ENCODE measurements at regions not wholly inside any gene's neighbourhood (a gene's known extent, or its start where the extent isn't known, plus 50 kb on each side); places are given as distances from the start of the nearest gene placed in this dataset.

DNA sequence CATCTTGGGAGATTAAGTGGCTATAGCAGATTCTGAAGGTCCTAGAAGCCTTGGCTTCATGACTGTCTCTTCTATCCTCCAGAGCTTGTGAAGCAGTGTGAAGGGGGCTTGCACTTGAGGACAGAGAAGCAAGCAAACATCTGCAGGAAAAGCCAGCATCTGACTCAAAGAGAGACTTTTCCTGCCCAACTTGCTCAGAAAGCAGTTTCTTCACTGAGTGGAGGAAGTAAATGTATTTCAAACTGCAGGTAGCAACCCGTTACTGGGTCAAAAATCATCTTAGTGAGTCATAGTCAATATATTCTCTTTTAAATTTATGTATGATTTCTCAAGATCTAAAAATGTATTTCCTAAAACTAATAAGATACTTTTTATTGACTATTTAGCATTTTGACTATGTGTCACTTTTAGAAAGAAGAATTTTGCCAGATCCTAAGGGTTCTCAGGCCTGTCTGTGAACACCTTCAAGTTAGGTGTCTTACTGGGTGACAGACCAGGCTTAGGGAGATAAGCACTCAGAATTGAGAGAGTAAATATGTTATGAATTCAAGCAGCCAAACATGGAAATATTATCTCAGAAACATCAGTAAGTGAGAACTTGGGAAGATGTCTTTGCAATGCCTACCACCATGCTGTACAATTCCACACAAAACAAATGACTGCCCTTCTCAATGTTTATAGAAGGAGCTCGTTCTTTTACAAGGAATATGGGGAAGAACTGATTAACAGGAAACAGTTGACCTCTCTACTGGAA, 72.6 kb upstream of the DMAC1 start:
- H3K9me3 ChIP-seq (ENCODE audit: control insufficient read depth in 2 of 2, insufficient read depth in 1 of 2, low read depth in 1 of 2, low read length in 1 of 2), result peaks cover 0 to 5% of the 10 kb centered on the region in 2 donors
- H3K27ac ChIP-seq (ENCODE audit: low read depth in 1 of 3, low read length in 2 of 3), result no peak overlapping the region
- WGBS, 3 donors, result 20 to 48% (median 38%) methylated on average over 2 of the region's 2 CpGs
- DNase-seq (no peak), FAIRE-seq (no peak)
- no peaks in the 10 kb centered on the region for H3K36me3 ChIP-seq (ENCODE audit: control insufficient read depth in 3 of 3, insufficient read depth in 2 of 3, low read depth in 1 of 3, low read length in 3 of 3)
- H3K4me1 ChIP-seq (ENCODE audit: control insufficient read depth in 3 of 3, insufficient read depth in 2 of 3, low read depth in 1 of 3, low read length in 2 of 3), result no peaks in the 10 kb centered on the region
- no peak overlapping the region for H3K4me3 ChIP-seq (ENCODE audit: low read depth in 1 of 3, low read length in 3 of 3)
- H3K27me3 ChIP-seq (ENCODE audit: control insufficient read depth in 3 of 3, insufficient read depth in 3 of 3, low read length in 3 of 3), result no peaks in the 10 kb centered on the region

DNA sequence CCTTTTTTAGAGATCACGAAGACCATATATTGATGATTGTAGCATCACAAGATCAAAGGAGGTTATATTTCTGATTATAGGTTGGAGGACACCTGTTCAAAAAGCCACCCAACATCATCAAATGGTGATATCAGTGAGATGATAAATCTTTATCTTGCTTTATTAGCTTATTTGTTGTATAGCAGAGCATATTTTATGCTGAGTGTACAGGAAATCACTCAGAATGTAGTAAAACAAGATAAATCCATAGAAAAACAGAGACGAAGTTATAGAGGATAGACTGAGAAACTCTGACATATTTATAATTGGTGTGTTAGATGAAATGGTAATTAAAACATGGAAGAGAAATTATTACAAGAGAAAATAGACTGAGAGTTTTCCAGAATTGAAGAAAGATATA, 69.8 kb upstream of the DMAC1 start:
- H3K27ac ChIP-seq (ENCODE audit: low read depth in 1 of 3, low read length in 2 of 3), result no peak overlapping the region
- no peaks in the 10 kb centered on the region for H3K4me1 ChIP-seq (ENCODE audit: control insufficient read depth in 3 of 3, insufficient read depth in 2 of 3, low read depth in 1 of 3, low read length in 2 of 3)
- no peaks in the 10 kb centered on the region for H3K36me3 ChIP-seq (ENCODE audit: control insufficient read depth in 3 of 3, insufficient read depth in 2 of 3, low read depth in 1 of 3, low read length in 3 of 3)
- 76 to 86% (median 82%) methylated on average over 2 of the region's 2 CpGs for WGBS, 3 donors
- H3K9me3 ChIP-seq (ENCODE audit: control insufficient read depth in 2 of 2, insufficient read depth in 1 of 2, low read depth in 1 of 2, low read length in 1 of 2), result no peaks in the 10 kb centered on the region
- no peak overlapping the region for H3K4me3 ChIP-seq (ENCODE audit: low read depth in 1 of 3, low read length in 3 of 3)
- no peak for DNase-seq
- no peaks in the 10 kb centered on the region for H3K27me3 ChIP-seq (ENCODE audit: control insufficient read depth in 3 of 3, insufficient read depth in 3 of 3, low read length in 3 of 3)
- FAIRE-seq, result no peak

DNA sequence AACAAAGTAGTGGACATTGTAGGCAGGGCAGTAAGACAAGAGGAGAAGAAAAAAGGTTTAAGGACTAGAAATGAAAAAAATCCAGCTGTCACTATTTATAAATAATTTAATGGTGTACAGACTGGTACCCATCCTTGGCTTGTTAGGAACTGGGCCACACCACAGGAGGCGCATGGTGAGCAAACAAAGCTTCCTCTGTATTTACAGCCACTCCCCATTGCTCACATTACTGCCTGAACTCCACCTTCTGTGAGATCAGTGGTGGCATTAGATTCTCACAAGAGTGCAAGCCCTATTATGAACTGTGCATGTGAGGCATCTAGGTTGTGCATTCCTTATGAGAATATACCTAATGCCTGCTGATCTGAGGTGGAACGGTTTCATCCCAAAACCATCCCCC, 62.6 kb upstream of the DMAC1 start:
- Histone ChIP-seq H3K27me3 (ENCODE audit: control insufficient read depth in 3 of 3, insufficient read depth in 3 of 3, low read length in 3 of 3) (no peaks in the 10 kb centered on the region), H3K36me3 (ENCODE audit: control insufficient read depth in 3 of 3, insufficient read depth in 2 of 3, low read depth in 1 of 3, low read length in 3 of 3) (no peaks in the 10 kb centered on the region), H3K9me3 (ENCODE audit: control insufficient read depth in 2 of 2, insufficient read depth in 1 of 2, low read depth in 1 of 2, low read length in 1 of 2) (no peaks in the 10 kb centered on the region), H3K27ac (ENCODE audit: low read depth in 1 of 3, low read length in 2 of 3) (no peak overlapping the region), H3K4me1 (ENCODE audit: control insufficient read depth in 3 of 3, insufficient read depth in 2 of 3, low read depth in 1 of 3, low read length in 2 of 3) (no peaks in the 10 kb centered on the region), H3K4me3 (ENCODE audit: low read depth in 1 of 3, low read length in 3 of 3) (no peak overlapping the region)
- FAIRE-seq (no peak), DNase-seq (no peak)
- 66 to 83% (median 72%) methylated on average over 2 of the region's 2 CpGs for WGBS, 3 donors

DNA sequence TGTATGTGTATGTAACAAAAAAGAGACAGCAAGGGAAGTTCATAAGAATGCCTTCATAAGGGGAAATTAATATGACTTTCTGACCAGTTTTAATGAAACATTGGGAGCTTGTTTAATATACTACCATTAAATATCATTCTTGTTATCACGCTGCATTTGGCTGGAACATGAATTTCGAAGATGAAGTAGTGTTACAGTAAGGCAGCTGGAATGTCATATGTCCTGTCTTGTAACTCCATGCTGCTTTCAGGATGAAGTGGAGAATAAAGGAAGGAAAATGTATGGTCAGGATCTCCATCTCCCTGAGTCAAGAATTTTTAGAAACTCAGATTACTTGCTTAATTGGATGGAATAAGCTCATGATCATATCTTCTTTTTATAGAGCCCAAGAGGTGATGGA, 61.5 kb upstream of the DMAC1 start:
- 79 to 92% (median 92%) methylated on average over 2 of the region's 2 CpGs for WGBS, 3 donors
- no peak for FAIRE-seq

DNA sequence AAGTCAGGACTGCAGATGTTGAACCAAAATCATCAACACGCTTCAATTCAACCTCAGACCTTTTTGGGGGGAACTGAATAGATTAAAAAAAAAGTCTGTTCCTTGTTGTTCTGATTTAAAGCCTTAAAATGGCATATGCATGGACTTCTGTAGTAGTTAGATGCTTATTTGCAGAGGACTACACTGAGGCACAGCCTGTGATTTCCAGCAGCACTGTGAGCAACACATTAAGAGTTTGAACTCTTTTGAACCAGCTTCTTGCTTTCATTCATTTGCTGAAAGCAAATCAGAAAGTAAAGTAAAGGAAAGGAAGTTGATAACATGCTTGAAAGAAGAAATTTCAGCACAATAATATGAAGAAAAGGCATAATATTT, 60.7 kb upstream of the DMAC1 start:
- H3K4me1 ChIP-seq (ENCODE audit: control insufficient read depth in 3 of 3, insufficient read depth in 2 of 3, low read depth in 1 of 3, low read length in 2 of 3), result no peaks in the 10 kb centered on the region
- H3K27me3 ChIP-seq (ENCODE audit: control insufficient read depth in 3 of 3, insufficient read depth in 3 of 3, low read length in 3 of 3), result no peaks in the 10 kb centered on the region
- no peaks in the 10 kb centered on the region for H3K36me3 ChIP-seq (ENCODE audit: control insufficient read depth in 3 of 3, insufficient read depth in 2 of 3, low read depth in 1 of 3, low read length in 3 of 3)
- WGBS, 3 donors, result 36 to 61% (median 42%) methylated on average over 1 of the region's 1 CpG
- H3K4me3 ChIP-seq (ENCODE audit: low read depth in 1 of 3, low read length in 3 of 3), result no peak overlapping the region
- no peaks in the 10 kb centered on the region for H3K9me3 ChIP-seq (ENCODE audit: control insufficient read depth in 2 of 2, insufficient read depth in 1 of 2, low read depth in 1 of 2, low read length in 1 of 2)
- DNase-seq (no peak), FAIRE-seq (no peak)
- no peak overlapping the region for H3K27ac ChIP-seq (ENCODE audit: low read depth in 1 of 3, low read length in 2 of 3)

More for the DNA sequence above, 61.5 kb upstream of the DMAC1 start:
- Histone ChIP-seq H3K27me3 (ENCODE audit: control insufficient read depth in 3 of 3, insufficient read depth in 3 of 3, low read length in 3 of 3) (no peaks in the 10 kb centered on the region), H3K9me3 (ENCODE audit: control insufficient read depth in 2 of 2, insufficient read depth in 1 of 2, low read depth in 1 of 2, low read length in 1 of 2) (no peaks in the 10 kb centered on the region), H3K36me3 (ENCODE audit: control insufficient read depth in 3 of 3, insufficient read depth in 2 of 3, low read depth in 1 of 3, low read length in 3 of 3) (no peaks in the 10 kb centered on the region), H3K4me3 (ENCODE audit: low read depth in 1 of 3, low read length in 3 of 3) (no peak overlapping the region), H3K27ac (ENCODE audit: low read depth in 1 of 3, low read length in 2 of 3) (no peak overlapping the region), H3K4me1 (ENCODE audit: control insufficient read depth in 3 of 3, insufficient read depth in 2 of 3, low read depth in 1 of 3, low read length in 2 of 3) (no peaks in the 10 kb centered on the region)
- DNase-seq, result no peak

DNA sequence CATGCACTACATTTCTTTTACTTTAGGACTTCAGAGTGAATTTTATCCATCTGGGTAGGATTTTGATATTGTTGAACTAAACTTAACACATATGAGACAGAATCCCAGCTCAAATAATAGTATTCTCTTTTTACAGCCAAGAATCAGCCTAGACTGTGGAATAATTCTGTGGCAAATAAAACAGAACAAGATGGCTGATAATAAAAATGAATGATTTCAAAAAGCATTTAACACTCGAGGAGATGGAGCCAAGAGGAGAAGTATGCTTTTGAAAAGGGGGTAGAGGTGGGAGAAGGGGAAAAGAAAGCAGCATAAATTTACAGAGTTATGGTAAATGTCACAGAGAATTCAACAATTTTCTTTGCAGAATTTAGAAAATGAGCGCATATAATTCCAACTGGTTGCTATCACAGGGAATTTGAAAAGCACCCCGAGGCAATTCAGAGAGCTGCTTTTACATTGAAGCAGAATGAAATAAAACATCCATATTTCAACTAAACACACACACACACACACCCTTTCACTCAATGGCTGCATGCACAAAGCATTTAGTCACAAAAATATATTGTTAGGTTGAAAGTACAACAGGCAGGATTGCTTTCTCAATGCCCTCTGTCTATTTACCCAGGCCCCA, 60.2 kb upstream of the DMAC1 start:
- Histone ChIP-seq H3K36me3 (ENCODE audit: control insufficient read depth in 3 of 3, insufficient read depth in 2 of 3, low read depth in 1 of 3, low read length in 3 of 3) (no peaks in the 10 kb centered on the region), H3K4me1 (ENCODE audit: control insufficient read depth in 3 of 3, insufficient read depth in 2 of 3, low read depth in 1 of 3, low read length in 2 of 3) (no peaks in the 10 kb centered on the region), H3K27ac (ENCODE audit: low read depth in 1 of 3, low read length in 2 of 3) (no peak overlapping the region), H3K4me3 (ENCODE audit: low read depth in 1 of 3, low read length in 3 of 3) (no peak overlapping the region), H3K27me3 (ENCODE audit: control insufficient read depth in 3 of 3, insufficient read depth in 3 of 3, low read length in 3 of 3) (no peaks in the 10 kb centered on the region), H3K9me3 (ENCODE audit: control insufficient read depth in 2 of 2, insufficient read depth in 1 of 2, low read depth in 1 of 2, low read length in 1 of 2) (no peaks in the 10 kb centered on the region)
- no peak for DNase-seq
- WGBS, 3 donors, result 56 to 75% (median 70%) methylated on average over 3 of the region's 3 CpGs
- FAIRE-seq, result no peak

DNA sequence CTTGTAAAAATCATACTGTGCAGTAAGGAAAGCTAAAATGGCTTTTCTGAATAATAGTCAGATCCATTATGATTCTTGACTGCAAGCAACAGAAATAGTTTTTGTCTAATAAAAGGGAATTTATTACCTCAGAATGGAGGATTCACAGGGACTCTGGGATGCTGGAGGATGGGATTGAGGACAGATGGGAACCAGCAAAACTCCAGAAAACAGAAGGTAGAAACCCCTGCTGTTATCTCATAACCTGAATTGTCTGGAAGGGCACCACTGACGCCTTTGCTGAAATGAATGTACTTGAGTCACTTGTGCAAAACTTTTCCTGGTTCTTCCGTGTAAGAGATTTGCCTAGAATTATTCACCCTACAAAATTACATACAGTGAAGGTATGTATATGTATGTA, 58.6 kb upstream of the DMAC1 start:
- 73 to 86% (median 82%) methylated on average over 2 of the region's 2 CpGs for WGBS, 3 donors
- FAIRE-seq, result no peak
- H3K9me3 ChIP-seq (ENCODE audit: control insufficient read depth in 2 of 2, insufficient read depth in 1 of 2, low read depth in 1 of 2, low read length in 1 of 2), result no peaks in the 10 kb centered on the region
- H3K4me3 ChIP-seq (ENCODE audit: low read depth in 1 of 3, low read length in 3 of 3), result no peak overlapping the region
- no peaks in the 10 kb centered on the region for H3K27me3 ChIP-seq (ENCODE audit: control insufficient read depth in 3 of 3, insufficient read depth in 3 of 3, low read length in 3 of 3)
- no peak overlapping the region for H3K27ac ChIP-seq (ENCODE audit: low read depth in 1 of 3, low read length in 2 of 3)
- H3K4me1 ChIP-seq (ENCODE audit: control insufficient read depth in 3 of 3, insufficient read depth in 2 of 3, low read depth in 1 of 3, low read length in 2 of 3), result no peaks in the 10 kb centered on the region
- H3K36me3 ChIP-seq (ENCODE audit: control insufficient read depth in 3 of 3, insufficient read depth in 2 of 3, low read depth in 1 of 3, low read length in 3 of 3), result no peaks in the 10 kb centered on the region
- no peak for DNase-seq

DNA sequence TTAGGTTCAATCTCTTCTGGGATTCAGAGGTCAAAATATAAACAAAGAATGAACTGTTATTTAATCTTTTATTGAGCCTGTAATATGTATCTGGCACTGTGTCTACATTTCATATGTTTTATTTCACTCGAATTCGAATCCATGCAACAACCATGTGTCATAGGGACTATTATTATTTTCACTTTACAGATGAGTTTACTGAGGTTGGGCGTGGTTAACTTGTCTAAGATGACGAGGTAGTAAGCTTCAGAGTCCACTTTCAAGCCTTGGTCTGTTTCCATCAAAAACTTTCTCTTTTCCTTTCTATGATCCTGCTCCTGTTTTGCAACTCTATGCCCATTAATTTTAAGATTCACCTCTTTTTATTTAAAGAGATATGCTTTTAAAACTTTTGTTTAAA, 55.2 kb upstream of the DMAC1 start:
- no peak for FAIRE-seq
- H3K27ac ChIP-seq (ENCODE audit: low read depth in 1 of 3, low read length in 2 of 3), result no peak overlapping the region
- no peak overlapping the region for H3K4me3 ChIP-seq (ENCODE audit: low read depth in 1 of 3, low read length in 3 of 3)
- H3K27me3 ChIP-seq (ENCODE audit: control insufficient read depth in 3 of 3, insufficient read depth in 3 of 3, low read length in 3 of 3), result no peaks in the 10 kb centered on the region
- no peak for DNase-seq
- H3K9me3 ChIP-seq (ENCODE audit: control insufficient read depth in 2 of 2, insufficient read depth in 1 of 2, low read depth in 1 of 2, low read length in 1 of 2), result no peaks in the 10 kb centered on the region
- no peaks in the 10 kb centered on the region for H3K4me1 ChIP-seq (ENCODE audit: control insufficient read depth in 3 of 3, insufficient read depth in 2 of 3, low read depth in 1 of 3, low read length in 2 of 3)
- WGBS, 3 donors, result 32 to 60% (median 49%) methylated on average over 4 of the region's 4 CpGs
- H3K36me3 ChIP-seq (ENCODE audit: control insufficient read depth in 3 of 3, insufficient read depth in 2 of 3, low read depth in 1 of 3, low read length in 3 of 3), result no peaks in the 10 kb centered on the region
